Body of pancreas (tissue), 4 donors: ENCODE measurements at regions not wholly inside any gene's neighbourhood (a gene's known extent, or its start where the extent isn't known, plus 50 kb on each side); places are given as distances from the start of the nearest gene placed in this dataset.

Experiments used
- ATAC-seq: fragments of 150-250 bp; one replicate; pipeline ENCODE4 v1.9.1; 2016
- DNase-seq, 4 donors: peaks; one replicate each; pipeline ENCODE4 v3.0.0-alpha.2; 2019
- H3K27ac ChIP-seq, 4 donors: fragments of 200-600 bp; sonication (generic); 1 replicate in 3 of 4; 2 replicates in 1 of 4; pipeline versions ENCODE4 v1.5.1 to v1.6.1; 2016 to 2019; ENCODE audit warnings: mild to moderate bottlenecking in 1 of 4, mixed read lengths in 1 of 4, moderate library complexity in 1 of 4
- H3K27me3 ChIP-seq, 2 donors: fragments of 200-600 bp; sonication (generic); one replicate each; pipeline ENCODE4 v1.6.0; 2016; ENCODE audit warnings: mild to moderate bottlenecking in 1 of 2
- H3K36me3 ChIP-seq, 2 donors: fragments of 200-600 bp; sonication (generic); replicated peaks in 1 of 2; 2 replicates each; pipeline ENCODE4 v1.5.1; 2016; ENCODE audit warnings: low read depth in 2 of 2; ENCODE audit not compliant: insufficient read depth in 1 of 2
- H3K4me1 ChIP-seq: fragments of 200-600 bp; sonication (generic); one replicate; pipeline ENCODE4 v1.6.0; 2016
- H3K4me3 ChIP-seq, 2 donors: fragments of 200-600 bp; sonication (generic); 1 replicate in 1 of 2; 2 replicates in 1 of 2; pipeline ENCODE4 v1.5.1; 2016 to 2019
- H3K9me3 ChIP-seq, 3 donors: fragments of 200-600 bp; sonication (generic); 1 replicate in 2 of 3; 2 replicates in 1 of 3; pipeline ENCODE4 v1.5.1; 2016
- POLR2A ChIP-seq, 3 donors: fragments of 450-650 bp; IDR thresholded peaks; one replicate each; pipeline ENCODE4 v1.6.1; 2016; ENCODE audit warnings: antibody characterized with exemption in 3 of 3, mild to moderate bottlenecking in 2 of 3
- WGBS, 2 donors: methylation state at CpG; one replicate each; pipeline ENCODE4 v1.1.5; 2017; 5-methylcytosine and 5-hydroxymethylcytosine counted together
- intact Hi-C: fragments of 100-400 bp; cut with DNase I; formaldehyde crosslinking; loops from one replicate; pipeline ENCODE4 v1.15.1; 2023
- TF ChIP-seq, protein P1 (sequence below), 7 experiments: fragments of 450-650 bp in 4 of 7; fragments of 200-600 bp in 3 of 7; sonication (generic) in 3 of 7; IDR thresholded peaks; one replicate each; pipeline ENCODE4 v1.5.1; 2016 to 2019; ENCODE audit warnings: antibody characterized with exemption in 7 of 7

DNA sequence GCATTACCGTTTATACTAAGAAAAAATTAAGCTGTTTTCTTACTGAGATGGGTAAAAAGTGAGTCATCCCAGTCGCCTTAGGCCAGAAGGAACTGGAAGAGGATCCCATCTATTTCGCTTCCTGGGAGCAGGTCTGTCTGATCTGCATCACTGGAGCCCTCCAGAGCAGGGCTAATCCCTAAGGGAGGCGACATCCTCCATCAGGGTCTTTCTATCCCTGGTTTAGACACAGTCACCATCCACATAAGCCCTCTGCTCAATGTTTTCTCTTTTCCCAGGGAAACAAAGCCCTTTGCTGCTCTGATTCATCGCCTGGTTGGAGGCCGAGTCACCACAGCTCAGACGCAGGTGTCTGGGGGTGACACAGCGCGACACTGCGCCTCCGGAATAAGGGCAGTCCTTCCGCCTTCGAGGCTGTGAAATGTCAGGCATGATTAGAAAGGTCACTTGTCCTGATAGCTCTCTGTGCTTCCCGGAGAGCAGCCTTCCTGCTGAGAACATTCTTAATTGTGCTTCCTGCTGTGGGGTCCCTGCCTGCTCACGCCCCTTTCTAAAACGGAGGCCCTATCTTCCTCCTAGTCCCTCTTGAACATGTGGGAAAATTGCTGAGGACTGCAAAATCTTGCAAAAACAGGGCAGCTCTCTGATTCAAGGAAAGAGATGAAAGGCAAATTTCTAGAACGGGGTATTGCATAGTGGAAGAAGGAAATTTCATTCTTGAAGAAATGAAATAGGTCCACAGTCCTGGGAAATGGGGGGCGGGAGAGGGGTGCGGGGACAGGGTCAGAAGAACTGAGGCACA is 56.3 kb downstream of the MARCHF4 start:
- ATAC-seq = no peak
- WGBS, 2 donors = 26 to 28% methylated on average over 19 of the region's 19 CpGs
- no peaks in the 10 kb centered on the region for H3K27me3 ChIP-seq
- no peak for DNase-seq
- no peak overlapping the region for H3K27ac ChIP-seq
- TF ChIP-seq, protein P1, sequence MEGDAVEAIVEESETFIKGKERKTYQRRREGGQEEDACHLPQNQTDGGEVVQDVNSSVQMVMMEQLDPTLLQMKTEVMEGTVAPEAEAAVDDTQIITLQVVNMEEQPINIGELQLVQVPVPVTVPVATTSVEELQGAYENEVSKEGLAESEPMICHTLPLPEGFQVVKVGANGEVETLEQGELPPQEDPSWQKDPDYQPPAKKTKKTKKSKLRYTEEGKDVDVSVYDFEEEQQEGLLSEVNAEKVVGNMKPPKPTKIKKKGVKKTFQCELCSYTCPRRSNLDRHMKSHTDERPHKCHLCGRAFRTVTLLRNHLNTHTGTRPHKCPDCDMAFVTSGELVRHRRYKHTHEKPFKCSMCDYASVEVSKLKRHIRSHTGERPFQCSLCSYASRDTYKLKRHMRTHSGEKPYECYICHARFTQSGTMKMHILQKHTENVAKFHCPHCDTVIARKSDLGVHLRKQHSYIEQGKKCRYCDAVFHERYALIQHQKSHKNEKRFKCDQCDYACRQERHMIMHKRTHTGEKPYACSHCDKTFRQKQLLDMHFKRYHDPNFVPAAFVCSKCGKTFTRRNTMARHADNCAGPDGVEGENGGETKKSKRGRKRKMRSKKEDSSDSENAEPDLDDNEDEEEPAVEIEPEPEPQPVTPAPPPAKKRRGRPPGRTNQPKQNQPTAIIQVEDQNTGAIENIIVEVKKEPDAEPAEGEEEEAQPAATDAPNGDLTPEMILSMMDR (IDR thresholded peaks at IDR 0.05) = no peak
- TF ChIP-seq POLR2A (IDR thresholded peaks at IDR 0.05) = no peak
- H3K4me1 ChIP-seq = no peaks in the 10 kb centered on the region
- H3K4me3 ChIP-seq = no peak overlapping the region
- H3K9me3 ChIP-seq = no peaks in the 10 kb centered on the region
- intact Hi-C loops = no loop called here
- no peaks in the 10 kb centered on the region for H3K36me3 ChIP-seq

- DNase-seq = no peak
- ATAC-seq = no peak
- Histone ChIP-seq H3K4me3 (no peak overlapping the region), H3K27me3 (no peaks in the 10 kb centered on the region), H3K9me3 (no peaks in the 10 kb centered on the region), H3K36me3 (no peaks in the 10 kb centered on the region), H3K27ac (no peak overlapping the region), H3K4me1 (no peaks in the 10 kb centered on the region)
- WGBS, 2 donors = 54 to 57% methylated on average over 1 of the region's 1 CpG
- no peak for TF ChIP-seq POLR2A (IDR thresholded peaks at IDR 0.05)
- TF ChIP-seq, protein P1 (IDR thresholded peaks at IDR 0.05) = no peak
- intact Hi-C loops = no loop called here
These were observed 59.8 kb downstream of the MARCHF4 start for GRCh38 chr2:216312441-216312840.

- DNase-seq = peak in 2 of 4 donors; percentile 8 to 12
- no peaks in the 10 kb centered on the region for H3K27me3 ChIP-seq
- intact Hi-C loops = no loop called here
- no peaks in the 10 kb centered on the region for H3K36me3 ChIP-seq
- no peak for TF ChIP-seq POLR2A (IDR thresholded peaks at IDR 0.05)
- TF ChIP-seq, protein P1 (IDR thresholded peaks at IDR 0.05) = no peak
- no peaks in the 10 kb centered on the region for H3K9me3 ChIP-seq
- no peak overlapping the region for H3K4me3 ChIP-seq
- WGBS, 2 donors = 54% methylated on average over 5 of the region's 5 CpGs
- no peak for ATAC-seq
- H3K4me1 ChIP-seq = no peaks in the 10 kb centered on the region
- no peak overlapping the region for H3K27ac ChIP-seq
These were observed 63.7 kb downstream of the MARCHF4 start for GRCh38 chr2:216308576-216308975.

GRCh38 chr2:216307496-216307895 is 64.8 kb downstream of the MARCHF4 start:
- Histone ChIP-seq H3K36me3 (no peaks in the 10 kb centered on the region), H3K4me3 (no peak overlapping the region), H3K27ac (no peak overlapping the region), H3K9me3 (no peaks in the 10 kb centered on the region), H3K4me1 (no peaks in the 10 kb centered on the region), H3K27me3 (no peaks in the 10 kb centered on the region)
- DNase-seq = no peak
- TF ChIP-seq POLR2A (IDR thresholded peaks at IDR 0.05) = no peak
- 66 to 77% methylated on average over 6 of the region's 6 CpGs for WGBS, 2 donors
- ATAC-seq = no peak
- intact Hi-C loops = no loop called here

- no peak for TF ChIP-seq POLR2A (IDR thresholded peaks at IDR 0.05)
- TF ChIP-seq, protein P1 (IDR thresholded peaks at IDR 0.05) = no peak
- WGBS, 2 donors = 30 to 63% methylated on average over 5 of the region's 6 CpGs
- no peaks in the 10 kb centered on the region for H3K9me3 ChIP-seq
- H3K4me3 ChIP-seq = no peak overlapping the region
- intact Hi-C loops = no loop called here
- no peaks in the 10 kb centered on the region for H3K36me3 ChIP-seq
- DNase-seq (no peak), ATAC-seq (no peak)
- H3K27ac ChIP-seq = no peak overlapping the region
- H3K27me3 ChIP-seq = no peaks in the 10 kb centered on the region
- H3K4me1 ChIP-seq = no peaks in the 10 kb centered on the region
These were observed 65.4 kb downstream of the MARCHF4 start for GRCh38 chr2:216306868-216307267.
